PC-9 (cell line): ENCODE measurements at regions not wholly inside any gene's neighbourhood (a gene's known extent, or its start where the extent isn't known, plus 50 kb on each side); places are given as distances from the start of the nearest gene placed in this dataset.

Experiments used
- BruUV-seq: library from RNA; stranded (reverse); fragments of 400-500 nt; replicated peaks from 2 replicates; lab custom pipeline; 2021; lab: Mats Ljungman, UMichigan
- CTCF ChIA-PET: fragments of 300-600 bp; sonication (Branson Sonifier 250); formaldehyde crosslinking; loops from one replicate; lab custom pipeline; 2022; ENCODE audit warnings: antibody characterized with exemption; lab: Charles Lee
- POLR2A ChIA-PET: fragments of 300-600 bp; sonication (Branson Sonifier 250); formaldehyde crosslinking; loops from one replicate; lab custom pipeline; 2022; ENCODE audit warnings: antibody characterized with exemption; ENCODE audit not compliant: unreplicated experiment; lab: Charles Lee
- DNase-seq, 2 experiments: peaks; one replicate each; pipeline versions ENCODE4 v3.0.0 to v3.0.0-alpha.2; 2015 to 2022; ENCODE audit warnings: mixed read lengths in 1 of 2
- H2AFZ ChIP-seq: fragments of 200-600 bp; sonication (generic); 2 replicates; pipeline ENCODE4 v1.8.1; 2017; ENCODE audit warnings: antibody characterized with exemption
- H3F3A ChIP-seq: fragments of 200-600 bp; sonication (generic); 2 replicates; pipeline ENCODE4 v1.8.1; 2017; ENCODE audit warnings: antibody characterized with exemption, mild to moderate bottlenecking, low read depth; ENCODE audit not compliant: insufficient read depth
- H3K27ac ChIP-seq: fragments of 200-600 bp; sonication (generic); 2 replicates; pipeline ENCODE4 v1.6.1; 2016; ENCODE audit warnings: mixed run types
- H3K27me3 ChIP-seq: fragments of 200-600 bp; sonication (generic); 2 replicates; pipeline ENCODE4 v1.6.1; 2016; ENCODE audit warnings: low read depth, mixed run types; ENCODE audit not compliant: insufficient read depth
- H3K36me3 ChIP-seq: fragments of 200-600 bp; sonication (generic); 2 replicates; pipeline ENCODE4 v1.6.1; 2016; ENCODE audit warnings: low read depth, mixed run types
- H3K4me1 ChIP-seq: fragments of 200-600 bp; sonication (generic); replicated peaks from 2 replicates; pipeline ENCODE4 v1.6.1; 2016; ENCODE audit warnings: mixed run types; ENCODE audit not compliant: insufficient read depth
- H3K4me2 ChIP-seq: fragments of 200-600 bp; sonication (generic); 2 replicates; pipeline ENCODE4 v1.6.1; 2017; ENCODE audit warnings: mixed run types
- H3K4me3 ChIP-seq: fragments of 200-600 bp; sonication (generic); 2 replicates; pipeline ENCODE4 v1.6.1; 2016; ENCODE audit warnings: mixed run types
- H3K79me2 ChIP-seq: fragments of 200-600 bp; sonication (generic); 2 replicates; pipeline ENCODE4 v1.6.1; 2017; ENCODE audit warnings: low read depth, mixed run types
- H3K9me2 ChIP-seq: fragments of 200-600 bp; sonication (generic); 2 replicates; pipeline ENCODE4 v1.8.1; 2017; ENCODE audit warnings: mild to moderate bottlenecking; ENCODE audit not compliant: insufficient read depth
- H3K9me3 ChIP-seq: fragments of 200-600 bp; sonication (generic); 2 replicates; pipeline ENCODE4 v1.8.1; 2016; ENCODE audit warnings: low read depth; ENCODE audit not compliant: insufficient read depth
- H4K20me1 ChIP-seq: fragments of 200-600 bp; sonication (generic); 2 replicates; pipeline ENCODE4 v1.8.1; 2017; ENCODE audit not compliant: insufficient read depth
- EZH2 ChIP-seq: fragments of 200-600 bp; sonication (generic); IDR thresholded peaks from 2 replicates; pipeline ENCODE4 v1.8.0; 2017; ENCODE audit warnings: antibody characterized with exemption, low read depth
- intact Hi-C: fragments of 100-400 bp; cut with micrococcal nuclease; formaldehyde crosslinking; loops from one replicate; pipeline ENCODE4 v1.10.0; 2022; ENCODE audit not compliant: unreplicated experiment
- TF ChIP-seq, protein P1 (sequence below): fragments of 200-600 bp; sonication (generic); conservative IDR thresholded peaks from 2 replicates; pipeline ENCODE4 v1.6.1; 2017; ENCODE audit warnings: mixed run types, antibody characterized with exemption, mild to moderate bottlenecking, moderate library complexity

DNA sequence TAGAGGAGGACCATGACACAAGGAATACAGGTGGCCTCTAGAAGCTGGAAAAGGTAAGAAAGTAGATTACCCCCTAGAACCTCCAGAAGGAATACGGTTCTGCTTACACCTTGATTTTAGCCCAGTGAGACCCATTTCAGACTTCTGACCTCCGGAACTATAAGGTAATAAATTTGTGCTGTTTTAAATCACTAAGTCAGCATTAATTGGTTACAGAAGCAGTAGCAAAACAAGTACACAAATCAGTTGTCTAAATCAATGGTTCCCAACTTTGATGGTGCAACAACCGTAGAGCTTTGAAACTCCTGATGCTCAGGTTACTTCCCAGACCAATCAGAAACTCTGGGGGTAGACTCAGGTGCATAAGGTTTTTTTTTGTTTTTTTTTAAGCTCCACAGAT is 113.6 kb downstream of the RTL9 start:
- ChIA-PET CTCF (no interaction called here), POLR2A (no interaction called here)
- Histone ChIP-seq H3F3A (no peaks in the 10 kb centered on the region), H3K9me2 (no peaks in the 10 kb centered on the region), H3K9me3 (no peaks in the 10 kb centered on the region; the same call in 1 of the 2 replicates), H3K4me3 (no peak overlapping the region), H3K4me1 (no peaks in the 10 kb centered on the region), H3K79me2 (no peaks in the 10 kb centered on the region), H2AFZ (no peak overlapping the region), H4K20me1 (no peaks in the 10 kb centered on the region), H3K27me3 (no peaks in the 10 kb centered on the region; the same call in 1 of the 2 replicates), H3K27ac (no peak overlapping the region), H3K4me2 (no peak overlapping the region), H3K36me3 (no peaks in the 10 kb centered on the region)
- no TSS peak for BruUV-seq
- DNase-seq, result no peak
- no peak for TF ChIP-seq EZH2
- TF ChIP-seq, protein P1, sequence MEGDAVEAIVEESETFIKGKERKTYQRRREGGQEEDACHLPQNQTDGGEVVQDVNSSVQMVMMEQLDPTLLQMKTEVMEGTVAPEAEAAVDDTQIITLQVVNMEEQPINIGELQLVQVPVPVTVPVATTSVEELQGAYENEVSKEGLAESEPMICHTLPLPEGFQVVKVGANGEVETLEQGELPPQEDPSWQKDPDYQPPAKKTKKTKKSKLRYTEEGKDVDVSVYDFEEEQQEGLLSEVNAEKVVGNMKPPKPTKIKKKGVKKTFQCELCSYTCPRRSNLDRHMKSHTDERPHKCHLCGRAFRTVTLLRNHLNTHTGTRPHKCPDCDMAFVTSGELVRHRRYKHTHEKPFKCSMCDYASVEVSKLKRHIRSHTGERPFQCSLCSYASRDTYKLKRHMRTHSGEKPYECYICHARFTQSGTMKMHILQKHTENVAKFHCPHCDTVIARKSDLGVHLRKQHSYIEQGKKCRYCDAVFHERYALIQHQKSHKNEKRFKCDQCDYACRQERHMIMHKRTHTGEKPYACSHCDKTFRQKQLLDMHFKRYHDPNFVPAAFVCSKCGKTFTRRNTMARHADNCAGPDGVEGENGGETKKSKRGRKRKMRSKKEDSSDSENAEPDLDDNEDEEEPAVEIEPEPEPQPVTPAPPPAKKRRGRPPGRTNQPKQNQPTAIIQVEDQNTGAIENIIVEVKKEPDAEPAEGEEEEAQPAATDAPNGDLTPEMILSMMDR, result no peak
- intact Hi-C loops, result no loop called here

- POLR2A ChIA-PET, result no interaction called here
- DNase-seq, result no peak
- H3K9me2 ChIP-seq, result no peaks in the 10 kb centered on the region
Observed at GRCh38 chrX:110477593-110478228, 119.1 kb downstream of the RTL9 start.

DNA sequence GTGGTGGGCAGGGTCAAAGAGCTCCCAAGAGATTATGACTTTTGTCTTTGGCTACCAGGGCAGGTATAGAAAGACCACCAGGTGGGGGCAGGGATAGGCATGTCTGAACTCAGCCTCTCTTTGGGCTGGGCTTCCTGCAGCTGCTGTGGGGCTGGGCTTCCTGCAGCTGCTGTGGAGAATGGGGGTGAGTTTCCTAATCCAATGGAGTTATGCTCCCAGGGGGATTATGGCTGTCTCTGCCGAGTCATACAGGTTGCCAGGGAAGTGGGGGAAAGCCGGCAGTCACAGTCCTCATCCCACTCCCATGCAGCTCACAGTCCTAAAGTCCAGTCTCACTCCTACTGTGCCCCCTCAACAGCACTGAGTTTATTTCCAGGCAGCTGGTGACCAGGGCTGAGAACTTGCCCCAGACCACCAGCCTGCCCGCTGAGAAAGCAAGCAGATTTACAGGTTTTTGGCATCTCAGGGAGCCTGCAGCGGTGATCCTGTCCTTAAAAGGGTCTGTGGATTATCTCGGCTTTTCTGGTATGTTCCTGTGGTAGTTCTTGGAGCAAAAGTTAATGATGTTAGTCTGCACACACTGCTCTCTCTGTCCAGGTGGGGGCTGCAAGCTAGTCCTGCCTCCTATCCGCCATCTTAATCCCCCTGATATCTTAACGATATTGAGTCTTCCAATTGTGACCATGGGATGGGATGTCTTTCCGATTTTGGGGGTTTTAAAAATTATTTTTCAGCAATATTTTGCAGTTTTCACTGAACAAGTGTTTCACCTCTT is 133.4 kb downstream of the RTL9 start:
- CTCF ChIA-PET, result no interaction called here
- no peaks in the 10 kb centered on the region for H3K9me3 ChIP-seq

More at GRCh38 chrX:110477593-110478228, 119.1 kb downstream of the RTL9 start:
- Histone ChIP-seq H3K27me3 (no peaks in the 10 kb centered on the region), H3K9me3 (no peaks in the 10 kb centered on the region), H3K4me2 (no peak overlapping the region), H3K36me3 (no peaks in the 10 kb centered on the region), H4K20me1 (no peaks in the 10 kb centered on the region), H3K4me3 (no peak overlapping the region), H3K4me1 (no peaks in the 10 kb centered on the region), H2AFZ (no peak overlapping the region), H3F3A (no peaks in the 10 kb centered on the region), H3K79me2 (no peaks in the 10 kb centered on the region), H3K27ac (no peak overlapping the region)
- no TSS peak for BruUV-seq
- no peak for TF ChIP-seq EZH2
- TF ChIP-seq, protein P1, result no peak
- CTCF ChIA-PET, result no interaction called here
- intact Hi-C loops, result no loop called here

More for the DNA sequence above, 133.4 kb downstream of the RTL9 start:
- no peaks in the 10 kb centered on the region for H3K9me2 ChIP-seq
- TF ChIP-seq, protein P1, result no peak
- no peak for TF ChIP-seq EZH2
- no peak overlapping the region for H3K27ac ChIP-seq
- no peak for DNase-seq
- H2AFZ ChIP-seq, result no peak overlapping the region
- no peaks in the 10 kb centered on the region for H3K27me3 ChIP-seq
- H3K4me3 ChIP-seq, result no peak overlapping the region
- POLR2A ChIA-PET, result no interaction called here
- no peaks in the 10 kb centered on the region for H3F3A ChIP-seq
- intact Hi-C loops, result no loop called here
- H3K36me3 ChIP-seq, result no peaks in the 10 kb centered on the region
- no peaks in the 10 kb centered on the region for H3K4me1 ChIP-seq
- no peak overlapping the region for H3K4me2 ChIP-seq
- no peaks in the 10 kb centered on the region for H4K20me1 ChIP-seq
- no TSS peak for BruUV-seq
- H3K79me2 ChIP-seq, result no peaks in the 10 kb centered on the region
